Endothelial cell of umbilical vein (primary cell): ENCODE measurements at regions not wholly inside any gene's neighbourhood (a gene's known extent, or its start where the extent isn't known, plus 50 kb on each side); places are given as distances from the start of the nearest gene placed in this dataset.

Experiments
- BruUV-seq: library from RNA; stranded (reverse); fragments of 400-500 nt; replicated peaks from 2 replicates; lab custom pipeline; 2021; lab: Mats Ljungman, UMichigan
- CTCF ChIA-PET: fragments of 300-600, 350-600 bp; sonication (Branson Sonifier 250); formaldehyde crosslinking; loops from one replicate; lab custom pipeline; 2021; ENCODE audit warnings: antibody characterized with exemption, inconsistent platforms; lab: Charles Lee
- POLR2A ChIA-PET: fragments of 300-600, 350-600 bp; sonication (Branson Sonifier 250); formaldehyde crosslinking; loops from one replicate; lab custom pipeline; 2021; ENCODE audit warnings: antibody characterized with exemption, inconsistent platforms; lab: Charles Lee
- DNase-seq: peaks from one replicate; pipeline ENCODE4 v3.0.0-alpha.2; 2011; ENCODE audit warnings: low read depth, low spot score
- FAIRE-seq: peaks from 2 replicates; lab custom pipeline; 2011; peaks lifted over from hg19 to GRCh38; lab: Jason Lieb, UNC
- H2AFZ ChIP-seq: 2 replicates; pipeline ENCODE4 v1.6.0; 2012; ENCODE audit warnings: low read depth, low read length, control low read depth, inconsistent platforms
- H3K27ac ChIP-seq: 2 replicates; pipeline ENCODE4 v1.5.1; 2011; ENCODE audit warnings: low read depth, mild to moderate bottlenecking, control low read depth, low read length, moderate library complexity; ENCODE audit not compliant: insufficient read depth
- H3K27me3 ChIP-seq, 2 experiments: 2 replicates each; pipeline versions ENCODE4 v1.6.0 to v1.6.1; 2011; ENCODE audit warnings: low read length in 2 of 2, mixed read lengths in 1 of 2; ENCODE audit not compliant: control insufficient read depth in 2 of 2, insufficient read depth in 2 of 2
- H3K36me3 ChIP-seq, 2 experiments: 2 replicates in 1 of 2; 3 replicates in 1 of 2; pipeline ENCODE4 v1.5.1; 2011; ENCODE audit warnings: low read length in 2 of 2, mild to moderate bottlenecking in 1 of 2, moderate library complexity in 1 of 2; ENCODE audit not compliant: control insufficient read depth in 2 of 2, insufficient read depth in 2 of 2; ENCODE audit errors: extremely low read depth in 1 of 2
- H3K4me1 ChIP-seq: 3 replicates; pipeline ENCODE4 v1.5.1; 2011; ENCODE audit warnings: mild to moderate bottlenecking, low read length; ENCODE audit not compliant: control insufficient read depth, insufficient read depth; ENCODE audit errors: extremely low read depth
- H3K4me2 ChIP-seq: 2 replicates; pipeline ENCODE4 v1.6.1; 2011; ENCODE audit warnings: low read length, control low read depth, mixed read lengths; ENCODE audit not compliant: insufficient read depth
- H3K4me3 ChIP-seq, 3 experiments: fragments of 200-600 bp in 1 of 3; sonication (generic), shearing (Covaris generic) in 1 of 3; replicated peaks in 1 of 3; 2 replicates each; pipeline ENCODE4 v1.5.1; 2011 to 2016; ENCODE audit warnings: control low read depth in 3 of 3, low read length in 3 of 3, mild to moderate bottlenecking in 2 of 3, inconsistent platforms in 1 of 3, low read depth in 1 of 3, moderate library complexity in 1 of 3; ENCODE audit not compliant: insufficient read depth in 1 of 3
- H3K79me2 ChIP-seq: 2 replicates; pipeline ENCODE4 v1.6.0; 2012; ENCODE audit warnings: low read length, inconsistent platforms; ENCODE audit not compliant: control insufficient read depth, insufficient read depth
- H3K9ac ChIP-seq: replicated peaks from 2 replicates; pipeline ENCODE3; 2011; ENCODE audit warnings: low read length, control low read depth; ENCODE audit not compliant: insufficient read depth; ENCODE audit errors: extremely low read depth
- H3K9me1 ChIP-seq: replicated peaks from 3 replicates; pipeline ENCODE4 v1.6.0; 2011; ENCODE audit warnings: mild to moderate bottlenecking, low read length; ENCODE audit not compliant: control insufficient read depth, insufficient read depth; ENCODE audit errors: extremely low read depth
- H3K9me3 ChIP-seq: replicated peaks from 2 replicates; pipeline ENCODE4 v1.5.1; 2012; ENCODE audit warnings: low read length, inconsistent platforms; ENCODE audit not compliant: control insufficient read depth, insufficient read depth
- H4K20me1 ChIP-seq: replicated peaks from 2 replicates; pipeline ENCODE3; 2011; ENCODE audit warnings: mild to moderate bottlenecking, low read length; ENCODE audit not compliant: control insufficient read depth, insufficient read depth; ENCODE audit errors: extremely low read depth
- CTCF ChIP-seq, 2 donors: IDR thresholded peaks; 1 replicate in 1 of 2; 2 replicates in 1 of 2; pipeline ENCODE4 v1.5.1; 2011; ENCODE audit warnings: low read length in 2 of 2, mild to moderate bottlenecking in 2 of 2, moderate library complexity in 2 of 2, control low read depth in 1 of 2, inconsistent platforms in 1 of 2, low read depth in 1 of 2; ENCODE audit not compliant: insufficient read depth in 1 of 2; ENCODE audit errors: extremely low read depth in 1 of 2
- EZH2 ChIP-seq: IDR thresholded peaks from 2 replicates; pipeline ENCODE4 v1.6.1; 2012; ENCODE audit warnings: borderline replicate concordance, low read depth, mild to moderate bottlenecking, moderate library complexity, low read length, inconsistent platforms; ENCODE audit not compliant: severe bottlenecking
- FOS ChIP-seq: IDR thresholded peaks from 2 replicates; pipeline ENCODE4 v1.6.1; 2011; ENCODE audit warnings: mild to moderate bottlenecking, low read length, moderate library complexity, borderline replicate concordance; ENCODE audit not compliant: insufficient read depth
- GATA2 ChIP-seq: IDR thresholded peaks from 2 replicates; pipeline ENCODE4 v1.7.0; 2011; ENCODE audit warnings: low read depth, mild to moderate bottlenecking, moderate library complexity, mixed read lengths, low read length; ENCODE audit not compliant: insufficient read length, insufficient read depth
- JUN ChIP-seq: IDR thresholded peaks from 2 replicates; pipeline ENCODE4 v1.6.1; 2011; ENCODE audit warnings: borderline replicate concordance, low read depth; ENCODE audit not compliant: insufficient read length, insufficient read depth
- MYC ChIP-seq: IDR thresholded peaks from one replicate; pipeline ENCODE4 v1.6.1; 2011; ENCODE audit warnings: mild to moderate bottlenecking, low read depth, low read length
- POLR2A ChIP-seq: IDR thresholded peaks from 2 replicates; pipeline ENCODE4 v1.6.1; 2012; ENCODE audit warnings: low read depth, mild to moderate bottlenecking, control low read depth, low read length
- POLR2AphosphoS5 ChIP-seq: IDR thresholded peaks from 2 replicates; pipeline ENCODE4 v1.6.1; 2012; ENCODE audit warnings: low read depth, mild to moderate bottlenecking, control low read depth, low read length, moderate library complexity; ENCODE audit not compliant: insufficient read depth
- dilution Hi-C: fragments of 300-500 bp; cut with MboI; formaldehyde crosslinking; loops from one replicate; pipeline ENCODE4 v1.15.0; 2019; ENCODE audit warnings: low sequenced_read_pairs; ENCODE audit not compliant: extremely low pct_ligation_motif_present
- intact Hi-C: fragments of 100-400 bp; cut with micrococcal nuclease; formaldehyde crosslinking; loops from one replicate; pipeline ENCODE4 v1.10.0; 2022
- TF ChIP-seq, protein P1 (sequence below): IDR thresholded peaks from 2 replicates; pipeline ENCODE4 v1.6.1; 2011; ENCODE audit not compliant: insufficient read depth, insufficient read length

GRCh38 chr7:52463341-52463740, 572.1 kb upstream of the POM121L12 start:
- Histone ChIP-seq H3K79me2 (no peaks in the 10 kb centered on the region), H3K9me3 (no peaks in the 10 kb centered on the region), H2AFZ (peak overlapping the region; percentile 7), H3K27me3 (no peaks in the 10 kb centered on the region), H3K36me3 (no peaks in the 10 kb centered on the region), H3K27ac (peak overlapping the region; percentile 13), H3K4me3 (peak overlapping the region in 1 of 3 experiments; percentile 30), H3K9me1 (no peaks in the 10 kb centered on the region), H4K20me1 (no peaks in the 10 kb centered on the region), H3K4me2 (peak overlapping the region; percentile 64), H3K9ac (no peak overlapping the region), H3K4me1 (peaks cover 17% of the 10 kb centered on the region)
- ChIA-PET CTCF (no interaction called here), POLR2A (no interaction called here)
- TF ChIP-seq MYC (no peak), CTCF (IDR thresholded peaks at IDR 0.05; ENCODE audit: extremely low read depth in 1 of 2, insufficient read depth in 1 of 2, low read depth in 1 of 2, low read length in 2 of 2) (no peak), POLR2AphosphoS5 (peak; percentile 51), FOS (peak; percentile 45), JUN (peak; percentile 70), POLR2A (no peak), EZH2 (no peak), GATA2 (peak; percentile 94)
- TF ChIP-seq, protein P1, sequence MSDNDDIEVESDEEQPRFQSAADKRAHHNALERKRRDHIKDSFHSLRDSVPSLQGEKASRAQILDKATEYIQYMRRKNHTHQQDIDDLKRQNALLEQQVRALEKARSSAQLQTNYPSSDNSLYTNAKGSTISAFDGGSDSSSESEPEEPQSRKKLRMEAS, result no peak
- dilution Hi-C loops (no loop called here), intact Hi-C loops (loop anchor here (1.0 to 5.0 kb wide), 2 partner anchors 106 to 465 kb away; no protein-coding TSS in a partner anchor)
- FAIRE-seq (peak; percentile 81), DNase-seq (peak; percentile 80)
- no TSS peak for BruUV-seq
